ENCODE measurements at regions not wholly inside any gene's neighbourhood (a gene's known extent, or its start where the extent isn't known, plus 50 kb on each side); places are given as distances from the start of the nearest gene placed in this dataset.

DNA sequence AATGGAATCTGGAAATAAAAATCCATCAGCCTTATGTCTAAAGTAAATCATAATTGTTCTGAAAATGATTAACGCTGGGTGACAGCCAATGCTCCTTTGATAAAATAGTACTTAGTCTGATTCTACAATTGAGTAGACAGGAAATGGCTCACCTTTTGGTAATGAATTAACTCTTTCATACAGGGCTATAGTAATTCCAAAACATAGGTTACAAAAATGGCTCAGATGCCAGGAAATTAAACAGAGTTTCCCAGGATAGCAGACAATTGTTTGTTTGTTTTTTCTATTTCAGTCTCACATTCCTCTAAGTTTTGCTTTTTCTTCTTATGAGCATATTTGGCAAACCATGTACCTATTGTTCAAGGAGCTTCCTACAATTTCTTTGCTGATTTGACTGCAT, 257.2 kb upstream of the EPHA7 start:
- TF ChIP-seq, protein P1, sequence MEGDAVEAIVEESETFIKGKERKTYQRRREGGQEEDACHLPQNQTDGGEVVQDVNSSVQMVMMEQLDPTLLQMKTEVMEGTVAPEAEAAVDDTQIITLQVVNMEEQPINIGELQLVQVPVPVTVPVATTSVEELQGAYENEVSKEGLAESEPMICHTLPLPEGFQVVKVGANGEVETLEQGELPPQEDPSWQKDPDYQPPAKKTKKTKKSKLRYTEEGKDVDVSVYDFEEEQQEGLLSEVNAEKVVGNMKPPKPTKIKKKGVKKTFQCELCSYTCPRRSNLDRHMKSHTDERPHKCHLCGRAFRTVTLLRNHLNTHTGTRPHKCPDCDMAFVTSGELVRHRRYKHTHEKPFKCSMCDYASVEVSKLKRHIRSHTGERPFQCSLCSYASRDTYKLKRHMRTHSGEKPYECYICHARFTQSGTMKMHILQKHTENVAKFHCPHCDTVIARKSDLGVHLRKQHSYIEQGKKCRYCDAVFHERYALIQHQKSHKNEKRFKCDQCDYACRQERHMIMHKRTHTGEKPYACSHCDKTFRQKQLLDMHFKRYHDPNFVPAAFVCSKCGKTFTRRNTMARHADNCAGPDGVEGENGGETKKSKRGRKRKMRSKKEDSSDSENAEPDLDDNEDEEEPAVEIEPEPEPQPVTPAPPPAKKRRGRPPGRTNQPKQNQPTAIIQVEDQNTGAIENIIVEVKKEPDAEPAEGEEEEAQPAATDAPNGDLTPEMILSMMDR (IDR thresholded peaks at IDR 0.05): no peak
- TF ChIP-seq EZH2 (IDR thresholded peaks at IDR 0.05) (no peak), EZH2phosphoT487 (IDR thresholded peaks at IDR 0.05) (no peak)

All from neural progenitor cell (in vitro differentiated cells).